ENCODE measurements at regions not wholly inside any gene's neighbourhood (a gene's known extent, or its start where the extent isn't known, plus 50 kb on each side); places are given as distances from the start of the nearest gene placed in this dataset.
"Not testable (repeated sequence)": the region's sequence is repeated elsewhere in the genome, so short reads cannot be mapped to it uniquely, and the experiment has no call there.

DNA sequence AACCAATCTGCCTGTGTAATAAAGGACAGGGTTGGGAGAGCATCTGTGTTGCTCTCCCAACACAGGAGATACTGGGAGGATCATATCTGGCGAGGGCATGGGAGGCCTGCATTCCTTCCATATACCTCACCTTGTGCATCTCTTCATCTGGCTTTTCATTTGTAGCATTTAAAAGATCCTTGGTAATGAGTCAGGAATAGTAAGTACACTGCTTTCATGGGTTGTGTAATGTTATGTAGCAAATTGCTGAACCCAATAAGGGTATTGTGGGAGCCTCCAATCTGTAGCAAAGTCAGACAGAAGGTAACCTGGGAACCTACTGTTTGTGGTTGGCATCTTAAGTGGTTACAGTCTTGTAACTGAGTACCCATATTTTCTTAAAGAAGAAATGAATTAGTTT, 210.8 kb downstream of the LMLN start:
- not testable (repeated sequence) for TF ChIP-seq SP1 (CRISPR knock-in tag; IDR thresholded peaks at IDR 0.05); EZH2 (IDR thresholded peaks at IDR 0.05; ENCODE audit: borderline replicate concordance, low read depth, low read length); ZNF274 (IDR thresholded peaks at IDR 0.05; ENCODE audit: borderline replicate concordance, low read depth, low read length); FOXK2 (conservative IDR thresholded peaks at IDR 0.05 in 1 of 2, IDR thresholded peaks at IDR 0.05 in 1 of 2; ENCODE audit: low read depth in 2 of 2); SRSF7 (optimal IDR thresholded peaks at IDR 0.05; ENCODE audit: low read depth, low read length)
- TF ChIP-seq, protein P1, sequence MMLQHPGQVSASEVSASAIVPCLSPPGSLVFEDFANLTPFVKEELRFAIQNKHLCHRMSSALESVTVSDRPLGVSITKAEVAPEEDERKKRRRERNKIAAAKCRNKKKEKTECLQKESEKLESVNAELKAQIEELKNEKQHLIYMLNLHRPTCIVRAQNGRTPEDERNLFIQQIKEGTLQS (IDR thresholded peaks at IDR 0.05), result not testable (repeated sequence)
- TF ChIP-seq, protein P1 (CRISPR knock-in tag; conservative IDR thresholded peaks at IDR 0.05), result not testable (repeated sequence)

All from K562 (cell line).